IMR-90 (cell line): ENCODE measurements at regions not wholly inside any gene's neighbourhood (a gene's known extent, or its start where the extent isn't known, plus 50 kb on each side); places are given as distances from the start of the nearest gene placed in this dataset.

Source experiments
- ATAC-seq: fragments of 200-7000 bp; cut with Tn5 transposase; 2 replicates; pipeline ENCODE4 v1.9.1; 2020; ENCODE audit warnings: low read depth, mild to moderate bottlenecking, moderate library complexity
- BruUV-seq: library from RNA; stranded (reverse); fragments of 400-500 nt; replicated peaks from 2 replicates; lab custom pipeline; 2021; lab: Mats Ljungman, UMichigan
- CTCF ChIA-PET: fragments of 300-600 bp; formaldehyde crosslinking; extraction: SDS; loops from one replicate; lab custom pipeline; 2021; ENCODE audit warnings: antibody characterized with exemption; lab: Yijun Ruan, JAX
- POLR2A ChIA-PET: fragments of 300-600 bp; sonication (Branson Sonifier 250); formaldehyde crosslinking; loops from one replicate; lab custom pipeline; 2022; ENCODE audit warnings: antibody characterized with exemption; ENCODE audit not compliant: unreplicated experiment; lab: Charles Lee
- DNase-seq: peaks from one replicate; pipeline ENCODE4 v3.0.0; 2013
- H2AFZ ChIP-seq: replicated peaks from 2 replicates; pipeline ENCODE3; 2013; ENCODE audit warnings: low read length, mild to moderate bottlenecking; ENCODE audit not compliant: poor library complexity
- H2AK5ac ChIP-seq: 2 replicates; pipeline ENCODE4 v1.6.1; 2013; ENCODE audit warnings: low read depth, low read length, inconsistent platforms
- H2AK9ac ChIP-seq: replicated peaks from 2 replicates; pipeline ENCODE3; 2013; ENCODE audit warnings: mild to moderate bottlenecking, low read depth, low read length, moderate library complexity; ENCODE audit not compliant: poor library complexity
- H2BK120ac ChIP-seq: 2 replicates; pipeline ENCODE4 v1.6.1; 2013; ENCODE audit warnings: low read depth, low read length, inconsistent platforms
- H2BK15ac ChIP-seq: 3 replicates; pipeline ENCODE4 v1.6.1; 2013; ENCODE audit warnings: low read depth, low read length, inconsistent platforms
- H2BK20ac ChIP-seq: 2 replicates; pipeline ENCODE4 v1.6.1; 2013; ENCODE audit warnings: low read depth, mild to moderate bottlenecking, inconsistent platforms, low read length, moderate library complexity
- H2BK5ac ChIP-seq: 2 replicates; pipeline ENCODE4 v1.6.1; 2013; ENCODE audit warnings: mild to moderate bottlenecking, low read depth, low read length, inconsistent platforms; ENCODE audit not compliant: poor library complexity, severe bottlenecking
- H3K14ac ChIP-seq: replicated peaks from 2 replicates; pipeline ENCODE4 v1.6.1; 2013; ENCODE audit warnings: low read depth, low read length, inconsistent platforms
- H3K18ac ChIP-seq: 2 replicates; pipeline ENCODE4 v1.6.1; 2013; ENCODE audit warnings: low read depth, low read length, control low read depth
- H3K23ac ChIP-seq: 2 replicates; pipeline ENCODE4 v1.6.1; 2013; ENCODE audit warnings: low read depth, low read length, inconsistent platforms
- H3K27ac ChIP-seq: 2 replicates; pipeline ENCODE4 v1.5.1; 2013; ENCODE audit warnings: mild to moderate bottlenecking, control low read depth, low read length; ENCODE audit not compliant: insufficient read depth
- H3K27me3 ChIP-seq: 2 replicates; pipeline ENCODE4 v1.6.1; 2013; ENCODE audit warnings: low read length; ENCODE audit not compliant: control insufficient read depth, insufficient read depth
- H3K36me3 ChIP-seq: 2 replicates; pipeline ENCODE4 v1.6.1; 2013; ENCODE audit warnings: low read length, mixed read lengths; ENCODE audit not compliant: control insufficient read depth, insufficient read depth
- H3K4ac ChIP-seq: 2 replicates; pipeline ENCODE4 v1.6.1; 2013; ENCODE audit warnings: low read depth, low read length, inconsistent platforms
- H3K4me1 ChIP-seq: 2 replicates; pipeline ENCODE4 v1.6.1; 2013; ENCODE audit warnings: low read length, mixed read lengths; ENCODE audit not compliant: control insufficient read depth, insufficient read depth
- H3K4me2 ChIP-seq: 2 replicates; pipeline ENCODE4 v1.6.1; 2013; ENCODE audit warnings: low read depth, mild to moderate bottlenecking, control low read depth, low read length, moderate library complexity
- H3K4me3 ChIP-seq: 2 replicates; pipeline ENCODE4 v1.5.1; 2013; ENCODE audit warnings: low read depth, mild to moderate bottlenecking, control low read depth, low read length, moderate library complexity; ENCODE audit not compliant: insufficient read depth
- H3K56ac ChIP-seq: 2 replicates; pipeline ENCODE4 v1.6.1; 2013; ENCODE audit warnings: low read length, inconsistent platforms; ENCODE audit not compliant: insufficient read depth; ENCODE audit errors: extremely low read depth
- H3K79me1 ChIP-seq, 2 experiments: 2 replicates each; pipeline ENCODE4 v1.6.1; 2013; ENCODE audit warnings: low read length in 2 of 2, inconsistent platforms in 1 of 2, low read depth in 1 of 2
- H3K9ac ChIP-seq: 2 replicates; pipeline ENCODE4 v1.6.1; 2013; ENCODE audit warnings: low read depth, low read length, control low read depth
- H3K9me1 ChIP-seq: 2 replicates; pipeline ENCODE4 v1.6.1; 2013; ENCODE audit warnings: low read length, inconsistent platforms; ENCODE audit not compliant: insufficient read depth
- H3K9me3 ChIP-seq: 2 replicates; pipeline ENCODE4 v1.6.1; 2013; ENCODE audit warnings: low read length; ENCODE audit not compliant: control insufficient read depth, insufficient read depth
- H4K20me1 ChIP-seq: 2 replicates; pipeline ENCODE4 v1.6.1; 2013; ENCODE audit warnings: low read length, inconsistent platforms; ENCODE audit not compliant: insufficient read depth
- H4K5ac ChIP-seq: 2 replicates; pipeline ENCODE4 v1.6.1; 2013; ENCODE audit warnings: mild to moderate bottlenecking, low read depth, low read length, control low read depth
- H4K8ac ChIP-seq, 2 experiments: 2 replicates each; pipeline ENCODE4 v1.6.1; 2013; ENCODE audit warnings: low read depth in 2 of 2, low read length in 2 of 2, control low read depth in 1 of 2, inconsistent platforms in 1 of 2
- H4K91ac ChIP-seq: 2 replicates; pipeline ENCODE4 v1.6.1; 2013; ENCODE audit warnings: low read depth, low read length, inconsistent platforms; ENCODE audit not compliant: insufficient read depth
- CEBPB ChIP-seq: IDR thresholded peaks from 2 replicates; pipeline ENCODE4 v1.6.1; 2012; ENCODE audit warnings: low read depth, low read length, improper control_type of control experiment
- MXI1 ChIP-seq: IDR thresholded peaks from 2 replicates; pipeline ENCODE4 v1.6.1; 2012; ENCODE audit warnings: low read depth, mild to moderate bottlenecking, low read length, moderate library complexity, borderline replicate concordance
- NFE2L2 ChIP-seq: fragments of 150-350 bp; IDR thresholded peaks from 2 replicates; pipeline ENCODE4 v1.6.1; 2016; ENCODE audit warnings: low read depth, mild to moderate bottlenecking, low read length
- RAD21 ChIP-seq: IDR thresholded peaks from 2 replicates; pipeline ENCODE4 v1.6.1; 2012; ENCODE audit warnings: low read length, improper control_type of control experiment
- SMC3 ChIP-seq: fragments of 150-350 bp; IDR thresholded peaks from 2 replicates; pipeline ENCODE4 v1.6.1; 2016; ENCODE audit warnings: low read depth, mild to moderate bottlenecking, antibody characterized with exemption, low read length, moderate library complexity
- USF2 ChIP-seq: fragments of 150-350 bp; IDR thresholded peaks from 2 replicates; pipeline ENCODE4 v1.6.1; 2017; ENCODE audit warnings: mild to moderate bottlenecking, antibody characterized with exemption, low read length, low read depth
- WGBS, 2 experiments: methylation state at CpG; one replicate each; pipeline versions ENCODE4 v1.1.5 to v1.1.7; 2013; ENCODE audit warnings: missing lambda C conversion rate in 2 of 2; ENCODE audit not compliant: insufficient read length in 1 of 2; ENCODE audit errors: extremely low coverage in 2 of 2; 5-methylcytosine and 5-hydroxymethylcytosine counted together
- dilution Hi-C: fragments of 300-500 bp; cut with HindIII; formaldehyde crosslinking; loops from one replicate; pipeline ENCODE4 v1.14.3; 2018; ENCODE audit warnings: low sequenced_read_pairs; ENCODE audit not compliant: unreplicated experiment
- in situ Hi-C: fragments of 300-500 bp; cut with MboI; formaldehyde crosslinking; loops from 3 replicates; pipeline ENCODE4 v1.14.3; 2019; ENCODE audit warnings: low sequenced_read_pairs, inconsistent platforms, mixed read lengths
- intact Hi-C: fragments of 100-400 bp; cut with micrococcal nuclease; formaldehyde crosslinking; loops from 2 replicates; pipeline ENCODE4 v1.10.0; 2022
- TF ChIP-seq, protein P1 (sequence below): fragments of 150-350 bp; IDR thresholded peaks from 2 replicates; pipeline ENCODE4 v1.6.1; 2016; ENCODE audit warnings: low read depth, mild to moderate bottlenecking, low read length, moderate library complexity, borderline replicate concordance

- H3K27ac ChIP-seq = no peak overlapping the region
- no peaks in the 10 kb centered on the region for H3K27me3 ChIP-seq
- no peak for ATAC-seq
- no peak overlapping the region for H2AK9ac ChIP-seq
- H3K9me1 ChIP-seq = no peaks in the 10 kb centered on the region
- no peak overlapping the region for H2AK5ac ChIP-seq
- no peak overlapping the region for H3K14ac ChIP-seq
- no peak overlapping the region for H2BK20ac ChIP-seq
- POLR2A ChIA-PET = no interaction called here
- no peak overlapping the region for H3K9ac ChIP-seq
- no peaks in the 10 kb centered on the region for H3K4me1 ChIP-seq
- no CpG with 5 or more reads among the region's 4 CpGs for WGBS, 2 experiments
- H3K56ac ChIP-seq = no peak overlapping the region
- H3K23ac ChIP-seq = no peak overlapping the region
- no peak overlapping the region for H3K18ac ChIP-seq
- no peak overlapping the region for H3K4me3 ChIP-seq
- H3K4me2 ChIP-seq = no peak overlapping the region
- no peak overlapping the region for H3K4ac ChIP-seq
- no peak overlapping the region for H4K91ac ChIP-seq
- BruUV-seq = no TSS peak
- H4K20me1 ChIP-seq = no peaks in the 10 kb centered on the region
- no peak overlapping the region for H4K5ac ChIP-seq
- dilution Hi-C loops (no loop called here), in situ Hi-C loops (no loop called here), intact Hi-C loops (no loop called here)
- H2BK15ac ChIP-seq = no peak overlapping the region
- H2BK120ac ChIP-seq = no peak overlapping the region
- H4K8ac ChIP-seq = no peak overlapping the region
- no peaks in the 10 kb centered on the region for H3K79me1 ChIP-seq
- no peaks in the 10 kb centered on the region for H3K36me3 ChIP-seq
- no peak for DNase-seq
- CTCF ChIA-PET = no interaction called here
- H2BK5ac ChIP-seq = no peak overlapping the region
- H3K9me3 ChIP-seq = no peaks in the 10 kb centered on the region
- no peak overlapping the region for H2AFZ ChIP-seq
- no peak for TF ChIP-seq NFE2L2
- TF ChIP-seq RAD21 = no peak
- TF ChIP-seq MXI1 = no peak
- no peak for TF ChIP-seq USF2
- TF ChIP-seq, protein P1, sequence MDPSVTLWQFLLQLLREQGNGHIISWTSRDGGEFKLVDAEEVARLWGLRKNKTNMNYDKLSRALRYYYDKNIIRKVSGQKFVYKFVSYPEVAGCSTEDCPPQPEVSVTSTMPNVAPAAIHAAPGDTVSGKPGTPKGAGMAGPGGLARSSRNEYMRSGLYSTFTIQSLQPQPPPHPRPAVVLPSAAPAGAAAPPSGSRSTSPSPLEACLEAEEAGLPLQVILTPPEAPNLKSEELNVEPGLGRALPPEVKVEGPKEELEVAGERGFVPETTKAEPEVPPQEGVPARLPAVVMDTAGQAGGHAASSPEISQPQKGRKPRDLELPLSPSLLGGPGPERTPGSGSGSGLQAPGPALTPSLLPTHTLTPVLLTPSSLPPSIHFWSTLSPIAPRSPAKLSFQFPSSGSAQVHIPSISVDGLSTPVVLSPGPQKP = no peak
- no peak for TF ChIP-seq SMC3
- TF ChIP-seq CEBPB = peak; percentile 47; the same call in 1 of the 2 replicates
These were observed 167.5 kb upstream of the TET2 start for GRCh38 chr4:104979083-104979760.
